Mucosa of descending colon (tissue), 3 donors: ENCODE measurements at regions not wholly inside any gene's neighbourhood (a gene's known extent, or its start where the extent isn't known, plus 50 kb on each side); places are given as distances from the start of the nearest gene placed in this dataset.

Experiments used
- ATAC-seq: fragments of 200-7000 bp; cut with Tn5 transposase; one replicate; pipeline ENCODE4 v1.9.1; 2020; ENCODE audit warnings: mild to moderate bottlenecking, moderate library complexity
- DNase-seq, 3 donors: peaks; one replicate each; pipeline ENCODE4 v3.0.0-alpha.2; 2020
- H3K36me3 ChIP-seq: fragments of 200-600 bp; one replicate; pipeline ENCODE4 v1.8.0; 2021; ENCODE audit warnings: low read depth, mild to moderate bottlenecking
- H3K4me1 ChIP-seq: fragments of 200-600 bp; one replicate; pipeline ENCODE4 v1.8.0; 2021; ENCODE audit warnings: low read depth, mild to moderate bottlenecking
- H3K4me3 ChIP-seq: fragments of 200-600 bp; one replicate; pipeline ENCODE4 v1.8.0; 2021; ENCODE audit warnings: mild to moderate bottlenecking
- H3K9me3 ChIP-seq: fragments of 200-600 bp; one replicate; pipeline ENCODE4 v1.8.0; 2021; ENCODE audit warnings: mild to moderate bottlenecking
- CTCF ChIP-seq: fragments of 200-600 bp; IDR thresholded peaks from one replicate; pipeline ENCODE4 v1.8.0; 2022; ENCODE audit warnings: antibody characterized with exemption, mild to moderate bottlenecking
- intact Hi-C, 2 donors: fragments of 100-400 bp; cut with DNase I in 1 of 2; cut with micrococcal nuclease in 1 of 2; formaldehyde crosslinking; loops; one replicate each; pipeline versions ENCODE4 v1.11.0 to v1.11.1; 2022; cut with DNase I, micrococcal nuclease
- donor health status: DM: no; HTN: no; CAD: no; lungs with moderate emphysema.
- donor health status: DM: no; HTN: no; CAD: no.
- donor health status: DM: no; HTN: yes; CAD: no.

- ATAC-seq (no peak), DNase-seq (no peak)
- Histone ChIP-seq H3K36me3 (no peaks in the 10 kb centered on the region), H3K9me3 (peaks cover 4% of the 10 kb centered on the region), H3K4me3 (no peak overlapping the region), H3K4me1 (no peaks in the 10 kb centered on the region)
- intact Hi-C loops: no loop called here
- TF ChIP-seq CTCF: no peak
Measured at GRCh38 chr10:3438606-3439005, 266.0 kb upstream of the PITRM1 start.

DNA sequence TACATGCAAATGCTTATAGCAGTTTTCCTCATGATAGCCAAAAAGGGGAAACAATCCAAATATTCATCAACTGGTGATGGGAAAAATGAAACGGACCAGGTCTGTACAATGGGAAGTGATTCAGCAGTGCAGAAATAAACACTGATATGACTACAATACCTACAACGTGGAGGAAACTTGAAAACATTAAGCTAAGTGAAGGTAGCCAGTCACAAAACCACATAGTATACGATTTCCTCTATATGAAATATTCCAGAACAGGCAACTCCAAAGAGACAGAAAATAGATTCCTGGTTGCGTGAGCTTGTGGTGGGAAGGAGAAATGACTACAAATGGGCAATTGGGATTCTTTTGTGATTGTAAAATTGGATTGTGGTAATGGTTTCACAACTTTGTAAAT lies 263.1 kb upstream of the PITRM1 start:
- ATAC-seq: no peak
- Histone ChIP-seq H3K36me3 (no peaks in the 10 kb centered on the region), H3K4me3 (no peak overlapping the region), H3K4me1 (no peaks in the 10 kb centered on the region), H3K9me3 (peaks cover 4% of the 10 kb centered on the region)
- TF ChIP-seq CTCF: no peak
- intact Hi-C loops: no loop called here
- DNase-seq: no peak

- intact Hi-C loops: no loop called here
- DNase-seq: no peak
Measured at GRCh38 chr10:3433988-3434387, 261.4 kb upstream of the PITRM1 start.

GRCh38 chr10:3433131-3433530 lies 260.5 kb upstream of the PITRM1 start:
- TF ChIP-seq CTCF: no peak
- Histone ChIP-seq H3K36me3 (no peaks in the 10 kb centered on the region), H3K4me1 (peaks cover 13% of the 10 kb centered on the region), H3K9me3 (no peaks in the 10 kb centered on the region), H3K4me3 (no peak overlapping the region)
- ATAC-seq (no peak), DNase-seq (no peak)
- intact Hi-C loops: no loop called here

More at GRCh38 chr10:3433988-3434387, 261.4 kb upstream of the PITRM1 start:
- Histone ChIP-seq H3K9me3 (no peaks in the 10 kb centered on the region), H3K4me1 (peaks cover 6% of the 10 kb centered on the region), H3K36me3 (no peaks in the 10 kb centered on the region), H3K4me3 (no peak overlapping the region)
- ATAC-seq: no peak
- TF ChIP-seq CTCF: no peak

DNA sequence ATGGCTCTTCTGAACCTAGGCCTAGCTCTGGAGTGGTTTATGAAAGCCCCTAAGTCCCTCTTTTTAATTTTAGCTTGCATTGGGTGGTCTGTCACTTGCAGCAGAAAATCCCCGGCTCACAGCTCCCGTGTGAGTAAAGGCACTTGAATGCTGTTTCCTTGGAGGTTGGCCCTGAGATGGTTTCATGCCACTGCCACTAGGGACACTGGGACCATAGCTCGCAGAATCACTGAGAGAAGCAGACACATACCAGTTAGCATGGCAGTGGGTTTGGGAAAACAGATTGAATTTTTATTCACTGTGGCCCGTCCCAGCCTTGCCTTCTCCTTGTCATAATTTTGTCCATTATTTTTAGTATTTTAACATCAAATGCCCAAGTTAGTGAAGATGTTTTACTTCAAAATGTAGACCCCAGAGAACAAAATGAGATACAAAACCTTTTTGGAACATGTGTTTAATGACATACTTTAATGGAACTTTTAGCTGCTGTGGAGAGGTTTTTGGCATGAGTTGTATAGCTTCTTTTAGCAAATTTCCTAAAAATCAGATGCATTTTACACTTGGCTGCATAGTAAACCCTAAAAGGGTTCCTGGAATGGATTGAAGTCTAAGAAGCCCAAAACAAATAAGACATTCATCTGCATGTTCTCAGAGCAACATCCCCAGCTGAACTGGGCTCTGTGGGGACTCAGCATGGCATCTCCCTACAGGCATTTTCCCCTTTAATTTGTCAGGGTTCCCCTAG lies 259.7 kb upstream of the PITRM1 start:
- DNase-seq (no peak), ATAC-seq (no peak)
- Histone ChIP-seq H3K4me3 (no peak overlapping the region), H3K9me3 (no peaks in the 10 kb centered on the region), H3K4me1 (peaks cover 20% of the 10 kb centered on the region), H3K36me3 (no peaks in the 10 kb centered on the region)
- TF ChIP-seq CTCF: no peak
- intact Hi-C loops: no loop called here

DNA sequence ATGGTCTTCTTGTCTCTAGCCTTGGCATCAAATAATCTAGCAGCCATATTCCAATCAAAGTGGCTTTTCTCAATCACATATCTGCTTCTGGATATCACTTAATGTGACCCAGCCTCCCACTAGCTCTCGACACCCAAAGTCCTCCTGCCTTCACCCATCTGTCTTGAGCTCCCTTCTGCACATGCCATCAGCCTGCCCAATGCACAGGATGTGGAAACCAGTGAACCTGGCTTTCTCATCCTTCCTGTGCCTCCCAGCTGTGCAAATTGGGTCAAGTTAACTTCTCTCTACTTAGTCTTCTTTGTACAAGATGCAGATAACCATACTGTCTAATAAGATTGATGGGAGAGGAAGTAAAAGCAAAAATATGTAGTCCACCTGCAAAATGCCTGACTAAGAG lies 257.9 kb upstream of the PITRM1 start:
- H3K9me3 ChIP-seq: no peaks in the 10 kb centered on the region
- H3K4me1 ChIP-seq: peaks cover 31% of the 10 kb centered on the region
- ATAC-seq (no peak), DNase-seq (no peak)
- no peak overlapping the region for H3K4me3 ChIP-seq
- TF ChIP-seq CTCF: no peak
- intact Hi-C loops: no loop called here
- H3K36me3 ChIP-seq: no peaks in the 10 kb centered on the region
